Sigmoid colon (tissue), 6 donors: ENCODE measurements at regions not wholly inside any gene's neighbourhood (a gene's known extent, or its start where the extent isn't known, plus 50 kb on each side); places are given as distances from the start of the nearest gene placed in this dataset.
A peak's percentile ranks its signal among the peaks of the same experiment; 100 is the strongest.

Experiments used
- DNase-seq: peaks from one replicate; pipeline ENCODE4 v3.0.0-alpha.2; 2019
- H3K27ac ChIP-seq, 4 donors: fragments of 200-600 bp; sonication (generic); one replicate each; pipeline ENCODE4 v1.5.1; 2016 to 2019; ENCODE audit warnings: mild to moderate bottlenecking in 1 of 4
- H3K27me3 ChIP-seq, 3 donors: fragments of 200-600 bp; sonication (generic); one replicate each; pipeline ENCODE4 v1.5.1; 2019; ENCODE audit warnings: mild to moderate bottlenecking in 1 of 3
- H3K36me3 ChIP-seq, 4 donors: fragments of 200-600 bp; sonication (generic); one replicate each; pipeline ENCODE4 v1.5.1; 2016 to 2019
- H3K4me1 ChIP-seq, 4 donors: fragments of 200-600 bp; sonication (generic); one replicate each; pipeline ENCODE4 v1.5.1; 2017 to 2019
- H3K4me3 ChIP-seq, 4 donors: fragments of 200-600 bp; sonication (generic); one replicate each; pipeline ENCODE4 v1.5.1; 2017 to 2019; ENCODE audit warnings: mild to moderate bottlenecking in 2 of 4, moderate library complexity in 1 of 4
- H3K9me3 ChIP-seq, 4 donors: fragments of 200-600 bp in 3 of 4; sonication (generic) in 3 of 4; one replicate each; pipeline versions ENCODE4 v1.5.1 to v1.6.1; 2013 to 2019
- EP300 ChIP-seq, 4 donors: sonication (generic); formaldehyde crosslinking; IDR thresholded peaks; one replicate each; pipeline ENCODE4 v1.6.1; 2017; ENCODE audit warnings: antibody characterized with exemption in 4 of 4
- POLR2A ChIP-seq, 2 donors: fragments of 450-650 bp; IDR thresholded peaks; one replicate each; pipeline ENCODE4 v1.6.1; 2016; ENCODE audit warnings: antibody characterized with exemption in 2 of 2, mild to moderate bottlenecking in 2 of 2, moderate library complexity in 2 of 2
- POLR2AphosphoS5 ChIP-seq, 4 donors: sonication (generic); formaldehyde crosslinking; IDR thresholded peaks; one replicate each; pipeline ENCODE4 v1.6.1; 2017; ENCODE audit warnings: antibody characterized with exemption in 4 of 4
- WGBS, 2 donors: extraction: QIAGEN DNeasy Blood & Tissue Kit; methylation state at CpG; one replicate each; pipeline ENCODE4 v1.1.7; 2013; 5-methylcytosine and 5-hydroxymethylcytosine counted together
- intact Hi-C: fragments of 100-400 bp; cut with DNase I; formaldehyde crosslinking; loops from one replicate; pipeline ENCODE4 v1.15.1; 2023
- TF ChIP-seq, protein P1 (sequence below), 4 experiments: fragments of 450-650 bp in 3 of 4; fragments of 200-600 bp in 1 of 4; IDR thresholded peaks; one replicate each; pipeline ENCODE4 v1.5.1; 2016 to 2019; ENCODE audit warnings: antibody characterized with exemption in 4 of 4, mild to moderate bottlenecking in 3 of 4, moderate library complexity in 2 of 4
- donor health status: healthy with polysubstance abuse.
- donor health status: healthy.

DNA sequence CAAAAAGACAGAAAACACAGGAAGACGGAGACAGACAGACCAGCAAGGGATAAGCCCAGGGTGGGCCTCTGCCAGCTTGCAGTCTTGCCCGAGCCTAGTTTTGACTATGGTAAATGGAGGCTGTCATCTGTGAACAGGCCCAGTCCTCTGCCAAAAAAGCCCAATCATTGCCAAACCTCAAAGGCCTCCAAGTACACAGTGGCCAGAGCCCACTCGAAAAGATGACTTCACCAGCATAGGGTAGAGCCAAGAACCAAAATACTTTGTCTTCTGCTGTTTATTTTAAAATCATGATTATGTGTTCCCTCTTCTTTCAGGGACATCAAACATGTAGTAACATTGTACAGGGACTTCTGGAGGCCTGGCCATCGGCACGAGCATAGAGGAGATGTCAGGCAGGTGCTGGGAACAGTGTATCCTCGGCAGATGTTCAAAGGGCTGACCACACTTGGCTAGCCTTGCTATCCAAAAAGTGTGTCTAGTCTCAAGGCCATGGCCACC is 66.0 kb downstream of the TTC32 start:
- H3K27me3 ChIP-seq: no peaks in the 10 kb centered on the region
- peak overlapping the region in 3 of 4 donors; percentile 30 to 68 (median 65) for H3K27ac ChIP-seq
- 60 to 68% methylated on average over 6 of the region's 6 CpGs for WGBS, 2 donors
- DNase-seq: peak; percentile 88
- H3K4me3 ChIP-seq: no peak overlapping the region
- H3K9me3 ChIP-seq: no peaks in the 10 kb centered on the region
- intact Hi-C loops: loop anchor here (10.0 kb wide), 1 partner anchor 71 kb away; no protein-coding TSS in a partner anchor
- TF ChIP-seq POLR2A (IDR thresholded peaks at IDR 0.05) (no peak), EP300 (IDR thresholded peaks at IDR 0.05) (peak; percentile 53 to 94 (median 88)), POLR2AphosphoS5 (IDR thresholded peaks at IDR 0.05) (peak; percentile 91 to 99 (median 98))
- TF ChIP-seq, protein P1, sequence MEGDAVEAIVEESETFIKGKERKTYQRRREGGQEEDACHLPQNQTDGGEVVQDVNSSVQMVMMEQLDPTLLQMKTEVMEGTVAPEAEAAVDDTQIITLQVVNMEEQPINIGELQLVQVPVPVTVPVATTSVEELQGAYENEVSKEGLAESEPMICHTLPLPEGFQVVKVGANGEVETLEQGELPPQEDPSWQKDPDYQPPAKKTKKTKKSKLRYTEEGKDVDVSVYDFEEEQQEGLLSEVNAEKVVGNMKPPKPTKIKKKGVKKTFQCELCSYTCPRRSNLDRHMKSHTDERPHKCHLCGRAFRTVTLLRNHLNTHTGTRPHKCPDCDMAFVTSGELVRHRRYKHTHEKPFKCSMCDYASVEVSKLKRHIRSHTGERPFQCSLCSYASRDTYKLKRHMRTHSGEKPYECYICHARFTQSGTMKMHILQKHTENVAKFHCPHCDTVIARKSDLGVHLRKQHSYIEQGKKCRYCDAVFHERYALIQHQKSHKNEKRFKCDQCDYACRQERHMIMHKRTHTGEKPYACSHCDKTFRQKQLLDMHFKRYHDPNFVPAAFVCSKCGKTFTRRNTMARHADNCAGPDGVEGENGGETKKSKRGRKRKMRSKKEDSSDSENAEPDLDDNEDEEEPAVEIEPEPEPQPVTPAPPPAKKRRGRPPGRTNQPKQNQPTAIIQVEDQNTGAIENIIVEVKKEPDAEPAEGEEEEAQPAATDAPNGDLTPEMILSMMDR (IDR thresholded peaks at IDR 0.05): no peak
- H3K36me3 ChIP-seq: no peaks in the 10 kb centered on the region
- peaks cover 0 to 24% (median 22%) of the 10 kb centered on the region in 4 donors for H3K4me1 ChIP-seq

DNA sequence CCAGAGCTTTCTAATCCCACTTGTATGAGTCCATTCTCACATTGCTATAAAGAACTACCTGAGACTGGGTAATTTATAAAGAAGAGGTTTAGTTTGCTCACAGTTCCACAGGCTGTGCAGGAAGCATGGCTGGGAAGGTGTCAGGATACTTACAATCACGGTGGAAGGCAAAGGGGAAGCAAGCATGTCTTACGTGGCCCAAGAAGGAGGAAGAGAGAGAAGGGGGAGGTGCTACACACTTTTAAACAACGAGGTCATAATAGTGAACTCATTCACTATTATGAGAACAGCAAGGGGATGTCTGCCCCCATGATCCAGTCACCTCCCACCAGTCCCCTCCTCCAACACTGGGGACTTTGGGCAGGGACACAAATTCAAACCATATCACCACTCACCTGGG is 67.8 kb downstream of the TTC32 start:
- 48 to 62% methylated on average over 3 of the region's 3 CpGs for WGBS, 2 donors
- Histone ChIP-seq H3K27me3 (no peaks in the 10 kb centered on the region), H3K27ac (no peak overlapping the region), H3K4me3 (no peak overlapping the region), H3K36me3 (no peaks in the 10 kb centered on the region), H3K4me1 (peaks cover 0 to 24% (median 22%) of the 10 kb centered on the region in 4 donors), H3K9me3 (no peaks in the 10 kb centered on the region)
- no peak for DNase-seq
- intact Hi-C loops: loop anchor here (10.0 kb wide), 1 partner anchor 69 kb away; no protein-coding TSS in a partner anchor
- TF ChIP-seq, protein P1 (IDR thresholded peaks at IDR 0.05): no peak
- no peak for TF ChIP-seq POLR2A (IDR thresholded peaks at IDR 0.05)
- no peak for TF ChIP-seq EP300 (IDR thresholded peaks at IDR 0.05)
- TF ChIP-seq POLR2AphosphoS5 (IDR thresholded peaks at IDR 0.05): no peak

DNA sequence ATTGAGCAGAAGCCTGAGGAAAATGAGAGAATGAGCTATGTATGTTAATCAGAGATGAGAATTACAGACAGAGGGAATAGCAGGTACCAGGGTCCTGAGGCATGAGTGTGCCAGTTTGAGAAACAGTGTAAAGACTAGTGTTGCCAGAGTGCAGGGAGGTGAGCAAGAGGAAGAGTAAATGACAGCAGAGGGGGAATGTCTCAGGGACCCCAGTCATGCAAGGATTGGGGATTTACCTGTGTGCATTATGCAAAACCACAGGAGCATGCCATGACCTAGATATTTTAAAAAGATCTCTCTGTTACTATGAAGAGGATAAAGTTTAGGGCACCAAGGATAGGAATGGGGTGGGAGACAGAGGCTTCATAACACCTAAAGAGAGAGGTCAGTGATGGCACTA is 72.1 kb downstream of the TTC32 start:
- DNase-seq: no peak
- intact Hi-C loops: loop anchor here (10.0 kb wide), 1 partner anchor 65 kb away; no protein-coding TSS in a partner anchor

DNA sequence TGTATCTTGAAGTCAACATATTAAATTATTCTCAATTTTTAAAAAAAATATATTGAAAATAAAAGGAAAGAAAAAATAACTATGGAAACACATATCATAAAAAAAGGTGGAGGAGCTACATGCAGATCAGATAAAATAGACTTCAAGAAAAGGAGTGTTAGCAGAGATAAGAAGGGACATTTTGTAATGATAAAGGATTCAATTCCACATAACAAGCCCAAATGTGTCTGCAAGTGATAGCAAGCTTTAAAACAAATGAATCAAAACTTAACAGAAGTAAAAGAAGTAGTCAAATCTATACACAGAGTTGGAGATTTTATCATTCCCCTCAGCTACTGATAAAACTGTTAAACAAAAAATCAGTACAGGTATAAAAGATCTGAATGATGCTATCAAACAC is 74.9 kb downstream of the TTC32 start:
- intact Hi-C loops: no loop called here
- Histone ChIP-seq H3K4me3 (no peak overlapping the region), H3K27ac (no peak overlapping the region), H3K36me3 (no peaks in the 10 kb centered on the region), H3K9me3 (no peaks in the 10 kb centered on the region), H3K27me3 (no peaks in the 10 kb centered on the region), H3K4me1 (no peaks in the 10 kb centered on the region)
- no peak for DNase-seq
- TF ChIP-seq POLR2A (IDR thresholded peaks at IDR 0.05): no peak

More for the DNA sequence above, 72.1 kb downstream of the TTC32 start:
- Histone ChIP-seq H3K27ac (no peak overlapping the region), H3K4me1 (peaks cover 0 to 2% (median 0%) of the 10 kb centered on the region in 4 donors), H3K27me3 (no peaks in the 10 kb centered on the region), H3K9me3 (no peaks in the 10 kb centered on the region), H3K4me3 (no peak overlapping the region), H3K36me3 (no peaks in the 10 kb centered on the region)
- no peak for TF ChIP-seq POLR2AphosphoS5 (IDR thresholded peaks at IDR 0.05)

DNA sequence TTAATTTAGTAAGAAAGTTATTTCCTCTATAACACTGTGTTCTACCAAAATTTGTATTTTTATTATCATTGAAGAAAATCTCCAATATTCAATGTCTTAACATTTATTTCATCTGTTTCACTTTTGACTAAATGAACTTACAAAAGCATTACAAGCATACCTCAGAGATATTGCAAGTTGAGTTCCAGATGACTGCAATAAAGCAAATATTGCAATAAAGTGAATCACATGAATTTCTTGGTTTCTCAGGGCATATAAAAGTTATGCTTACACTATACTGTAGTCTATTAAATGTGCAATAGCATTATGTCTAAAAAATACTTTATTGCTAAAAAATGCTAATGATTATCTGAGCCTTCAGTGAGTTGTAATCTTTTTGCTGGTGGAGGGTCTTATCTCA is 78.3 kb downstream of the TTC32 start:
- intact Hi-C loops: no loop called here
- H3K9me3 ChIP-seq: no peaks in the 10 kb centered on the region
- no peak overlapping the region for H3K4me3 ChIP-seq
- no peak for DNase-seq
- no peak overlapping the region for H3K27ac ChIP-seq
- H3K4me1 ChIP-seq: peaks cover 0 to 10% (median 2%) of the 10 kb centered on the region in 4 donors
- TF ChIP-seq EP300 (IDR thresholded peaks at IDR 0.05): no peak
- TF ChIP-seq, protein P1 (IDR thresholded peaks at IDR 0.05): no peak
- no peak for TF ChIP-seq POLR2A (IDR thresholded peaks at IDR 0.05)
- TF ChIP-seq POLR2AphosphoS5 (IDR thresholded peaks at IDR 0.05): no peak
- no peaks in the 10 kb centered on the region for H3K27me3 ChIP-seq
- no peaks in the 10 kb centered on the region for H3K36me3 ChIP-seq
